Neural progenitor cell (in vitro differentiated cells): ENCODE measurements at regions not wholly inside any gene's neighbourhood (a gene's known extent, or its start where the extent isn't known, plus 50 kb on each side); places are given as distances from the start of the nearest gene placed in this dataset.

Experiments used
- DNase-seq: peaks from one replicate; pipeline ENCODE4 v3.0.0-alpha.2; 2016; ENCODE audit warnings: low spot score
- H2AFZ ChIP-seq: fragments of 200-600 bp; sonication (generic); replicated peaks from 2 replicates; pipeline ENCODE4 v1.6.1; 2016; ENCODE audit warnings: antibody characterized with exemption
- H3F3A ChIP-seq: fragments of 200-600 bp; sonication (generic); 2 replicates; pipeline ENCODE4 v1.6.1; 2016; ENCODE audit warnings: antibody characterized with exemption, low read depth
- H3K27ac ChIP-seq: fragments of 200-600 bp; sonication (generic); 2 replicates; pipeline ENCODE4 v1.5.1; 2016; ENCODE audit warnings: mild to moderate bottlenecking
- H3K27me3 ChIP-seq: fragments of 200-600 bp; sonication (generic); 2 replicates; pipeline ENCODE4 v1.6.1; 2016; ENCODE audit warnings: mild to moderate bottlenecking, moderate library complexity
- H3K36me3 ChIP-seq: fragments of 200-600 bp; sonication (generic); 2 replicates; pipeline ENCODE4 v1.5.1; 2016
- H3K4me1 ChIP-seq: fragments of 200-600 bp; sonication (generic); 2 replicates; pipeline ENCODE4 v1.6.1; 2016; ENCODE audit warnings: mixed run types
- H3K4me2 ChIP-seq: fragments of 200-600 bp; sonication (generic); 2 replicates; pipeline ENCODE4 v1.6.1; 2016
- H3K4me3 ChIP-seq: fragments of 200-600 bp; sonication (generic); 2 replicates; pipeline ENCODE4 v1.5.1; 2016
- H3K79me2 ChIP-seq: fragments of 200-600 bp; sonication (generic); 2 replicates; pipeline ENCODE4 v1.6.1; 2016; ENCODE audit warnings: low read depth
- H3K9ac ChIP-seq: fragments of 200-600 bp; sonication (generic); 2 replicates; pipeline ENCODE4 v1.6.1; 2016
- H3K9me3 ChIP-seq: fragments of 200-600 bp; sonication (generic); 2 replicates; pipeline ENCODE4 v1.5.1; 2016; ENCODE audit warnings: low read depth
- H4K20me1 ChIP-seq: fragments of 200-600 bp; sonication (generic); 2 replicates; pipeline ENCODE4 v1.6.1; 2016; ENCODE audit warnings: low read depth
- H3K27ac Mint-ChIP-seq: 3 replicates; pipeline ENCODE4 v1.8.0; 2021; ENCODE audit warnings: mixed read lengths
- H3K27me3 Mint-ChIP-seq: 2 replicates; pipeline ENCODE4 v1.8.0; 2022; ENCODE audit warnings: low read depth, mild to moderate bottlenecking, inconsistent platforms, moderate library complexity, mixed read lengths; ENCODE audit not compliant: insufficient read depth
- H3K36me3 Mint-ChIP-seq: 3 replicates; pipeline ENCODE4 v1.8.0; 2021; ENCODE audit warnings: mixed read lengths
- H3K4me1 Mint-ChIP-seq: 3 replicates; pipeline ENCODE4 v1.8.0; 2021; ENCODE audit warnings: mixed read lengths
- H3K4me3 Mint-ChIP-seq: 3 replicates; pipeline ENCODE4 v1.8.0; 2021; ENCODE audit warnings: mild to moderate bottlenecking, moderate library complexity, mixed read lengths
- H3K9me3 Mint-ChIP-seq: 3 replicates; pipeline ENCODE4 v1.8.0; 2020; ENCODE audit warnings: mixed read lengths
- CTCF ChIP-seq: fragments of 200-600 bp; sonication (generic); IDR thresholded peaks from 2 replicates; pipeline ENCODE4 v1.5.1; 2017; ENCODE audit warnings: antibody characterized with exemption, mild to moderate bottlenecking
- EZH2 ChIP-seq: fragments of 200-600 bp; sonication (generic); IDR thresholded peaks from 2 replicates; pipeline ENCODE4 v1.6.1; 2017; ENCODE audit warnings: antibody characterized with exemption, mild to moderate bottlenecking, moderate library complexity
- EZH2phosphoT487 ChIP-seq: fragments of 200-600 bp; sonication (generic); IDR thresholded peaks from 2 replicates; pipeline ENCODE4 v1.6.1; 2017; ENCODE audit warnings: antibody characterized with exemption

- Mint-ChIP-seq H3K27ac (no peak overlapping the region), H3K36me3 (no peaks in the 10 kb centered on the region), H3K4me1 (peaks cover 38% of the 10 kb centered on the region), H3K4me3 (no peak overlapping the region), H3K9me3 (no peaks in the 10 kb centered on the region), H3K27me3 (peaks cover 16% of the 10 kb centered on the region)
- Histone ChIP-seq H3K4me3 (no peak overlapping the region), H3K27me3 (no peaks in the 10 kb centered on the region), H3K27ac (no peak overlapping the region), H3K4me2 (no peak overlapping the region), H3K9me3 (no peaks in the 10 kb centered on the region), H3K4me1 (peaks cover 9% of the 10 kb centered on the region), H2AFZ (no peak overlapping the region), H3K79me2 (no peaks in the 10 kb centered on the region), H3F3A (peaks cover 9% of the 10 kb centered on the region), H4K20me1 (no peaks in the 10 kb centered on the region), H3K9ac (no peak overlapping the region), H3K36me3 (no peaks in the 10 kb centered on the region)
- TF ChIP-seq CTCF, result no peak
- TF ChIP-seq EZH2phosphoT487, result no peak
- no peak for DNase-seq
These were observed 233.1 kb upstream of the GSE1 start for GRCh38 chr16:85380002-85380395.

- Histone ChIP-seq H4K20me1 (no peaks in the 10 kb centered on the region), H3K9me3 (no peaks in the 10 kb centered on the region), H3K4me2 (no peak overlapping the region), H3K4me1 (peaks cover 9% of the 10 kb centered on the region), H3K4me3 (no peak overlapping the region), H2AFZ (no peak overlapping the region), H3K9ac (no peak overlapping the region), H3K36me3 (no peaks in the 10 kb centered on the region), H3K79me2 (no peaks in the 10 kb centered on the region), H3F3A (peaks cover 9% of the 10 kb centered on the region), H3K27ac (no peak overlapping the region), H3K27me3 (no peaks in the 10 kb centered on the region)
- Mint-ChIP-seq H3K36me3 (no peaks in the 10 kb centered on the region), H3K9me3 (no peaks in the 10 kb centered on the region), H3K4me1 (peaks cover 38% of the 10 kb centered on the region), H3K27me3 (peaks cover 16% of the 10 kb centered on the region), H3K4me3 (peak overlapping the region; percentile 14), H3K27ac (peak overlapping the region; percentile 11)
- no peak for TF ChIP-seq EZH2
- no peak for TF ChIP-seq CTCF
- TF ChIP-seq EZH2phosphoT487, result no peak
- no peak for DNase-seq
These were observed 232.0 kb upstream of the GSE1 start for GRCh38 chr16:85380905-85381737.

GRCh38 chr16:85381738-85382592 lies 231.2 kb upstream of the GSE1 start:
- H4K20me1 ChIP-seq, result no peaks in the 10 kb centered on the region
- TF ChIP-seq EZH2phosphoT487 (no peak), EZH2 (no peak), CTCF (no peak)
- H3K9me3 ChIP-seq, result no peaks in the 10 kb centered on the region
- no peaks in the 10 kb centered on the region for H3K79me2 ChIP-seq
- H3K27me3 ChIP-seq, result no peaks in the 10 kb centered on the region
- no peaks in the 10 kb centered on the region for H3K36me3 ChIP-seq
- peaks cover 9% of the 10 kb centered on the region for H3K4me1 ChIP-seq
- Mint-ChIP-seq H3K27me3 (peaks cover 18% of the 10 kb centered on the region), H3K4me1 (peaks cover 38% of the 10 kb centered on the region), H3K36me3 (no peaks in the 10 kb centered on the region), H3K4me3 (peak overlapping the region; percentile 71), H3K27ac (peak overlapping the region; percentile 95), H3K9me3 (no peaks in the 10 kb centered on the region)
- peak overlapping the region; percentile 21 for H3K4me2 ChIP-seq
- no peak for DNase-seq
- H3K4me3 ChIP-seq, result no peak overlapping the region
- peak overlapping the region; percentile 1 for H3K27ac ChIP-seq
- peaks cover 9% of the 10 kb centered on the region for H3F3A ChIP-seq
- H3K9ac ChIP-seq, result no peak overlapping the region
- H2AFZ ChIP-seq, result no peak overlapping the region
